Pancreas (tissue), 10 donors: ENCODE measurements at regions not wholly inside any gene's neighbourhood (a gene's known extent, or its start where the extent isn't known, plus 50 kb on each side); places are given as distances from the start of the nearest gene placed in this dataset.
"Not testable (repeated sequence)": the region's sequence is repeated elsewhere in the genome, so short reads cannot be mapped to it uniquely, and the experiment has no call there.

Source experiments
- ATAC-seq, 4 donors: fragments of 200-7000 bp; cut with Tn5 transposase; one replicate each; pipeline versions ENCODE4 v1.8.0 to v1.9.1; 2020; ENCODE audit warnings: mild to moderate bottlenecking in 4 of 4, moderate library complexity in 4 of 4
- DNase-seq, 6 donors: peaks; one replicate each; pipeline ENCODE4 v3.0.0-alpha.2; 2020
- FAIRE-seq: peaks from 2 replicates; lab custom pipeline; 2012; peaks lifted over from hg19 to GRCh38; lab: Jason Lieb, UNC
- H3K27ac ChIP-seq, 4 donors: fragments of 200-600 bp; sonication (generic); 1 replicate in 3 of 4; 2 replicates in 1 of 4; pipeline versions ENCODE4 v1.5.0 to v1.8.0; 2020
- H3K27me3 ChIP-seq, 4 donors: fragments of 200-600 bp; one replicate each; pipeline ENCODE4 v1.8.0; 2021
- H3K36me3 ChIP-seq, 3 donors: fragments of 200-600 bp; sonication (generic) in 1 of 3; one replicate each; pipeline versions ENCODE4 v1.5.0 to v1.8.0; 2020 to 2021
- H3K4me1 ChIP-seq, 3 donors: fragments of 200-600 bp; one replicate each; pipeline ENCODE4 v1.8.0; 2021
- H3K4me3 ChIP-seq, 4 donors: fragments of 200-600 bp; sonication (generic) in 2 of 4; one replicate each; pipeline versions ENCODE4 v1.5.0 to v1.8.0; 2020 to 2021
- H3K9me3 ChIP-seq, 4 donors: fragments of 200-600 bp; one replicate each; pipeline ENCODE4 v1.8.0; 2021
- WGBS, 2 donors: extraction: QIAGEN DNeasy Blood & Tissue Kit; methylation state at CpG; one replicate each; pipeline ENCODE4 v1.1.7; 2013; 5-methylcytosine and 5-hydroxymethylcytosine counted together
- intact Hi-C, 3 donors: fragments of 100-400 bp; cut with DNase I; formaldehyde crosslinking; loops; one replicate each; pipeline versions ENCODE4 v1.11.1 to v1.14.2; 2022
- TF ChIP-seq, protein P1 (sequence below), 4 donors: fragments of 200-600 bp; sonication (generic) in 3 of 4; IDR thresholded peaks; one replicate each; pipeline versions ENCODE4 v1.5.0 to v1.8.0; 2021; ENCODE audit warnings: antibody characterized with exemption in 4 of 4
- donor health status: healthy with polysubstance abuse.
- donor health status: DM: no; HTN: no; CAD: no; lungs with moderate emphysema.
- donor health status: DM: no; HTN: no; CAD: no.
- donor health status: control.
- donor health status: control.
- donor health status: Bipolar disorder and iron deficiency.
- donor health status: DM: yes; HTN: yes; CAD: no.
- donor health status: DM: no; HTN: no; CAD: no.
- donor health status: DM: no; HTN: no; CAD: no.
- donor health status: DM: yes; HTN: yes; CAD: no.

DNA sequence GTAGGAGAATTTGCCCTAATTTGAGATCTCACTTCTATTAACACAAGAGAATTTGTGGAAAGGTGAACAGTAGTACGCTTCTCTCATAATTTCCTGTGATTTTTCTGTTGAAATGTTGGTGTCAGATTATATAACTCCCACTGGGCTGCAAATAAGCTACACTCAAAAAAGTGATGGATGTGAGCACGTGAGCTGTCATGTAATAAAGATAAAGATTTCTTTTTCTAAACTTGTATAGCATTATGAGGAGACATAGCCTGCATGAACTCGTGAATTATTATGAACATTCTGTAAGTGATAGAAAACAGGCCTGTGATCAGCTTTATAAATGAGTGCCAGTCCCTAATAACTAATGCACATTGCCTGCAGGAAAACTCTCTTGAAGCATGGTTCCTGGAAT, 356.6 kb upstream of the ACTRT1 start:
- intact Hi-C loops = no loop called here
- Histone ChIP-seq H3K9me3 (no peaks in the 10 kb centered on the region), H3K4me1 (no peaks in the 10 kb centered on the region), H3K27ac (no peak overlapping the region), H3K36me3 (no peaks in the 10 kb centered on the region), H3K4me3 (no peak overlapping the region), H3K27me3 (no peaks in the 10 kb centered on the region)
- TF ChIP-seq, protein P1, sequence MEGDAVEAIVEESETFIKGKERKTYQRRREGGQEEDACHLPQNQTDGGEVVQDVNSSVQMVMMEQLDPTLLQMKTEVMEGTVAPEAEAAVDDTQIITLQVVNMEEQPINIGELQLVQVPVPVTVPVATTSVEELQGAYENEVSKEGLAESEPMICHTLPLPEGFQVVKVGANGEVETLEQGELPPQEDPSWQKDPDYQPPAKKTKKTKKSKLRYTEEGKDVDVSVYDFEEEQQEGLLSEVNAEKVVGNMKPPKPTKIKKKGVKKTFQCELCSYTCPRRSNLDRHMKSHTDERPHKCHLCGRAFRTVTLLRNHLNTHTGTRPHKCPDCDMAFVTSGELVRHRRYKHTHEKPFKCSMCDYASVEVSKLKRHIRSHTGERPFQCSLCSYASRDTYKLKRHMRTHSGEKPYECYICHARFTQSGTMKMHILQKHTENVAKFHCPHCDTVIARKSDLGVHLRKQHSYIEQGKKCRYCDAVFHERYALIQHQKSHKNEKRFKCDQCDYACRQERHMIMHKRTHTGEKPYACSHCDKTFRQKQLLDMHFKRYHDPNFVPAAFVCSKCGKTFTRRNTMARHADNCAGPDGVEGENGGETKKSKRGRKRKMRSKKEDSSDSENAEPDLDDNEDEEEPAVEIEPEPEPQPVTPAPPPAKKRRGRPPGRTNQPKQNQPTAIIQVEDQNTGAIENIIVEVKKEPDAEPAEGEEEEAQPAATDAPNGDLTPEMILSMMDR (IDR thresholded peaks at IDR 0.05) = no peak
- FAIRE-seq (no peak), ATAC-seq (no peak), DNase-seq (no peak)
- WGBS, 2 donors = 35 to 53% methylated on average over 3 of the region's 3 CpGs

GRCh38 chrX:128396601-128397000, 344.4 kb upstream of the ACTRT1 start:
- WGBS, 2 donors = 25 to 28% methylated on average over 3 of the region's 3 CpGs

GRCh38 chrX:128383846-128384245, 331.6 kb upstream of the ACTRT1 start:
- H3K27ac ChIP-seq, intact Hi-C loops, H3K27me3 ChIP-seq, ATAC-seq, H3K9me3 ChIP-seq, H3K36me3 ChIP-seq, FAIRE-seq, H3K4me1 ChIP-seq, H3K4me3 ChIP-seq, DNase-seq: not testable (repeated sequence)
- WGBS, 2 donors = 61 to 71% methylated on average over 3 of the region's 3 CpGs

More at GRCh38 chrX:128396601-128397000, 344.4 kb upstream of the ACTRT1 start:
- Histone ChIP-seq H3K9me3 (no peaks in the 10 kb centered on the region), H3K27ac (no peak overlapping the region), H3K4me1 (no peaks in the 10 kb centered on the region), H3K27me3 (no peaks in the 10 kb centered on the region), H3K4me3 (no peak overlapping the region), H3K36me3 (no peaks in the 10 kb centered on the region)
- TF ChIP-seq, protein P1 (IDR thresholded peaks at IDR 0.05) = no peak
- intact Hi-C loops = no loop called here
- ATAC-seq = no peak
- no peak for DNase-seq
- FAIRE-seq = no peak

DNA sequence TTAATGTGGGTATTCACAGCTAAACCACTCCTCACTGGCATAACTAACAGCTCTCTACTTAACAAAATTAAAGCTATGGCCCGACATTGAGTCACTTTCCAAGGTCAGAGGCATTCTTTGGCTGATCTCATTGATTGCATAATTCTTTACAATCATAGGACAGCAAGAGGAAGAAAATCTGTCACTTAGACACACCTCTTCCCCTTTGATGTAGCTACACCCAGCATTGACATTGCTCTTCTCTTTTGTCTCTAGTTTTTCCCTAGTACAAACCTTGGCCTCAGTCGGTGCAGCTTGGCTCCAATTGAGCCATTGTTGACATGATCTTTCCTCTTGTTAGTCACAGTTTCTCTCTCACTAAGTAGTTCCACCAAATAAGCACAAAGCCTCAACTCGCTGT, 313.3 kb upstream of the ACTRT1 start:
- TF ChIP-seq, protein P1 (IDR thresholded peaks at IDR 0.05) = no peak
- DNase-seq (no peak), FAIRE-seq (no peak), ATAC-seq (no peak)
- Histone ChIP-seq H3K4me1 (no peaks in the 10 kb centered on the region), H3K4me3 (no peak overlapping the region), H3K9me3 (no peaks in the 10 kb centered on the region), H3K36me3 (no peaks in the 10 kb centered on the region), H3K27me3 (no peaks in the 10 kb centered on the region), H3K27ac (no peak overlapping the region)
- WGBS, 2 donors = 61 to 64% methylated on average over 3 of the region's 3 CpGs
- intact Hi-C loops = no loop called here

- WGBS, 2 donors = 42 to 76% methylated on average over 1 of the region's 1 CpG
- FAIRE-seq = peak; percentile 74
Observed at GRCh38 chrX:128335671-128336070, 283.5 kb upstream of the ACTRT1 start.

More at GRCh38 chrX:128335671-128336070, 283.5 kb upstream of the ACTRT1 start:
- no peaks in the 10 kb centered on the region for H3K4me1 ChIP-seq
- no peaks in the 10 kb centered on the region for H3K36me3 ChIP-seq
- H3K27ac ChIP-seq = no peak overlapping the region
- intact Hi-C loops = no loop called here
- H3K27me3 ChIP-seq = no peaks in the 10 kb centered on the region
- DNase-seq (no peak), ATAC-seq (no peak)
- H3K4me3 ChIP-seq = no peak overlapping the region
- TF ChIP-seq, protein P1 (IDR thresholded peaks at IDR 0.05) = no peak
- H3K9me3 ChIP-seq = no peaks in the 10 kb centered on the region
